ENCODE measurements at regions not wholly inside any gene's neighbourhood (a gene's known extent, or its start where the extent isn't known, plus 50 kb on each side); places are given as distances from the start of the nearest gene placed in this dataset.

DNA sequence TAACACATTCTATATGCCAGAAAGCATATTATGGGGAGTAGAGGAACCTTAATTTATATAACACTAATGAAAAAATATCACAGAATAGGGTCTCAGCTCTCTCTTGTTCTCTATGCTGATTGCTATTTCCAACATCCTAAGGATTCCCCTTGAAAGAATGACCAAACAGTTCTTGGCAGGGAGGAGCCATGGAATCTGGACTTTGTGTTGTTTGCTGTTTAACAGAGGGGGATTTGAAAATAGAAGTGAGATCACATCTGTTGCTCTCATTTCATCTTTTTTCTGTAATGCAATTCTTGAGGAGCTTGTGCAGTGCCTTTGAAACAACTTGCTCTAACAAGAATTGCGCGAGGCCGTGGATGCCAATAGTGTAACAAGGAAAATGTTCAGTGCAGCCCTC, 755.3 kb downstream of the TLE1 start:
- Histone ChIP-seq H3K27me3 (no peaks in the 10 kb centered on the region), H3K27ac (no peak overlapping the region)

DNA sequence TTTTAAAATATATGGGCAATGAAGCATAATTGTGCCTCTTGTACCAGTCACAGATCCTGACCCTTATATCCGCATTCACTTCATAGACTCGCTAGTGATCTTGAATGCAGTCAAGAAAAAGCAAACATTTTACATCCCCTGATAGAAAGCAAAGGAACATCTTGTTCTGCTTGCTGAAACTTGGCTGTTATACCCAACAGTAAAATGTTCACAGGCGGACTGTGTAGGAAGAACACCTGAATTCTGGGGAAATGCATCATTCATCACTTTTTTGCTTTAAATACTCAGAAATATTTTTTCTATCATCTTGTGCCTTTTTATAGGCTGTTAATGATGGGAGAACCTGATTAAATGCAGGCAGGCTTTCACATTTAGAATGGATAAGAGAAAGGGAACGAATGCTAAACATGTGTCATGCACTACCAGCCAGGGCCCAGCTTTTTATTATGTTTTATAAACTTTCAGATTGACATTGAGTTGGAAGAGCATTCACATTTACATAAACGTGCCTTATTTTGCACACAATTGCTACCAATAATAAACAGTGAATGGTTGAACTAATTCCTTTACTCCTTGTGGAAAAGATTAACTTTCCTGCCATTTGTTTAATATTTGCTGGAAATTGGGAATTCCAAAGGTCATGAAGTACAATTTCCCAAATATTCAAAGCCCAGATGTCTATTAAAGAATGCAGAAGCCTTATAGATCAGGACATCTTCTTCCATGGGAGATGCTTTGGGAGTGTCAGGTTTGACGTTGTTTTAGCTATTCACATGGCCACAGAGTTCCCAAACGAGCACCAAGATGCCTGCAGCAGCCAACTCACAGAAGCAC, 756.2 kb downstream of the TLE1 start:
- intact Hi-C loops (cut with DNase I), result no loop called here
- peak overlapping the region in 1 of 4 donors; percentile 26 for H3K27ac ChIP-seq
- H3K4me1 ChIP-seq, result peaks cover 0 to 21% (median 4%) of the 10 kb centered on the region in 4 donors
- TF ChIP-seq POLR2A (IDR thresholded peaks at IDR 0.05) (no peak), EP300 (IDR thresholded peaks at IDR 0.05) (peak in 1 of 4 donors; percentile 20), POLR2AphosphoS5 (IDR thresholded peaks at IDR 0.05) (peak in 1 of 4 donors; percentile 44)
- TF ChIP-seq, protein P1, sequence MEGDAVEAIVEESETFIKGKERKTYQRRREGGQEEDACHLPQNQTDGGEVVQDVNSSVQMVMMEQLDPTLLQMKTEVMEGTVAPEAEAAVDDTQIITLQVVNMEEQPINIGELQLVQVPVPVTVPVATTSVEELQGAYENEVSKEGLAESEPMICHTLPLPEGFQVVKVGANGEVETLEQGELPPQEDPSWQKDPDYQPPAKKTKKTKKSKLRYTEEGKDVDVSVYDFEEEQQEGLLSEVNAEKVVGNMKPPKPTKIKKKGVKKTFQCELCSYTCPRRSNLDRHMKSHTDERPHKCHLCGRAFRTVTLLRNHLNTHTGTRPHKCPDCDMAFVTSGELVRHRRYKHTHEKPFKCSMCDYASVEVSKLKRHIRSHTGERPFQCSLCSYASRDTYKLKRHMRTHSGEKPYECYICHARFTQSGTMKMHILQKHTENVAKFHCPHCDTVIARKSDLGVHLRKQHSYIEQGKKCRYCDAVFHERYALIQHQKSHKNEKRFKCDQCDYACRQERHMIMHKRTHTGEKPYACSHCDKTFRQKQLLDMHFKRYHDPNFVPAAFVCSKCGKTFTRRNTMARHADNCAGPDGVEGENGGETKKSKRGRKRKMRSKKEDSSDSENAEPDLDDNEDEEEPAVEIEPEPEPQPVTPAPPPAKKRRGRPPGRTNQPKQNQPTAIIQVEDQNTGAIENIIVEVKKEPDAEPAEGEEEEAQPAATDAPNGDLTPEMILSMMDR (IDR thresholded peaks at IDR 0.05), result no peak
- no peaks in the 10 kb centered on the region for H3K9me3 ChIP-seq
- H3K4me3 ChIP-seq, result no peak overlapping the region
- H3K36me3 ChIP-seq, result no peaks in the 10 kb centered on the region
- WGBS, 2 donors, result 65 to 78% methylated on average over 7 of the region's 7 CpGs
- no peaks in the 10 kb centered on the region for H3K27me3 ChIP-seq
- no peak for DNase-seq

More for the DNA sequence above, 755.3 kb downstream of the TLE1 start:
- H3K4me3 ChIP-seq, result no peak overlapping the region
- WGBS, 2 donors, result 89 to 91% methylated on average over 3 of the region's 3 CpGs
- no peak for DNase-seq
- peaks cover 0 to 21% (median 4%) of the 10 kb centered on the region in 4 donors for H3K4me1 ChIP-seq
- H3K9me3 ChIP-seq, result no peaks in the 10 kb centered on the region
- TF ChIP-seq EP300 (IDR thresholded peaks at IDR 0.05) (no peak), POLR2A (IDR thresholded peaks at IDR 0.05) (no peak), POLR2AphosphoS5 (IDR thresholded peaks at IDR 0.05) (no peak)
- TF ChIP-seq, protein P1 (IDR thresholded peaks at IDR 0.05), result no peak
- intact Hi-C loops (cut with DNase I), result no loop called here
- H3K36me3 ChIP-seq, result no peaks in the 10 kb centered on the region

DNA sequence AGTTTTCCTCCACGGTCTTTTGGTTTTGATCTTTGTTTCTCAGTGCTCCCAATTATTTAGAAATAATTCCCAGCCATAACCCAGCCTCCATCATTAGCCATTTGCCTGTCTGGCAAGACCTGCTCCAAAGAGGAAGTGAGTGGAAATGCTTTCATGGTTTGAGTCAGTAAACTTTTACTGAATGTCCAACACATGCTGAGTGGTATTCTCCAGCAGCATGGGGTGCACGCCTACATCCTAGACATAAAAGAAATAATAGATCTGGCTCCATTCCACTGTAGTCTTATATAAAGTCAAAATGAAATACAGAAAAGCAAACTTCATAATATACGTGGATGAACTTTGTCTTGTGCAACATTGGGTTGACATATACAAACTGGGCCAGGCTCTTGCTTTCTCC, 757.2 kb downstream of the TLE1 start:
- intact Hi-C loops (cut with DNase I), result no loop called here
- WGBS, 2 donors, result 44 to 70% methylated on average over 3 of the region's 3 CpGs
- no peaks in the 10 kb centered on the region for H3K9me3 ChIP-seq
- TF ChIP-seq, protein P1 (IDR thresholded peaks at IDR 0.05), result no peak
- TF ChIP-seq POLR2A (IDR thresholded peaks at IDR 0.05) (no peak), POLR2AphosphoS5 (IDR thresholded peaks at IDR 0.05) (no peak), EP300 (IDR thresholded peaks at IDR 0.05) (no peak)
- no peak overlapping the region for H3K27ac ChIP-seq
- H3K4me3 ChIP-seq, result no peak overlapping the region
- no peaks in the 10 kb centered on the region for H3K27me3 ChIP-seq
- DNase-seq, result no peak
- peaks cover 0 to 21% (median 4%) of the 10 kb centered on the region in 4 donors for H3K4me1 ChIP-seq
- H3K36me3 ChIP-seq, result no peaks in the 10 kb centered on the region

DNA sequence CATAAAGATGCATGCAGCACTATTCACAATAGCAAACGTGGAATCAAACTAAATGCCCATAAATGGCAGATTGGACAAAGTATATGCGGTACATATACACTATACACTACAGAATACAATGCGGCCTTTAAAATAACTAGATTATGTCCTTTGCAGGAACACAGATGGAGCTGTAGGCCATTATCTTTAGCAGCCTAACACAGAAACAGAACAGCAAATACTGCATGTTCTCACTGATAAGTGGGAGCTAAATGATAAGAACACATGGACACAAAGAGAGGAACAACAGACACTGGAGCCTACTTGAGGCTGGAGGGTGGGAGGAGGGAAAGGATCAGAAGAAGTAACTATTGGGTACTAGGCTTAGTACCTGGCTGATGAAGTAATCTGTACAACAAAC, 758.2 kb downstream of the TLE1 start:
- TF ChIP-seq POLR2A (IDR thresholded peaks at IDR 0.05), result no peak
- no peak for TF ChIP-seq EP300 (IDR thresholded peaks at IDR 0.05)
- no peak for TF ChIP-seq POLR2AphosphoS5 (IDR thresholded peaks at IDR 0.05)
- TF ChIP-seq, protein P1 (IDR thresholded peaks at IDR 0.05), result no peak
- Histone ChIP-seq H3K27ac (no peak overlapping the region), H3K4me3 (no peak overlapping the region), H3K4me1 (peaks cover 0 to 21% (median 4%) of the 10 kb centered on the region in 4 donors), H3K9me3 (no peaks in the 10 kb centered on the region), H3K27me3 (no peaks in the 10 kb centered on the region), H3K36me3 (no peaks in the 10 kb centered on the region)
- 53 to 90% methylated on average over 3 of the region's 3 CpGs for WGBS, 2 donors
- DNase-seq, result no peak
- intact Hi-C loops (cut with DNase I), result no loop called here

All from sigmoid colon (tissue), 6 donors.